Activated T-cell treated with anti-CD3 and anti-CD28 coated beads, Interleukin-2, amount 50 U/mL, for 1 hour (primary cell): ENCODE measurements at regions not wholly inside any gene's neighbourhood (a gene's known extent, or its start where the extent isn't known, plus 50 kb on each side); places are given as distances from the start of the nearest gene placed in this dataset.

Experiments
- DNase-seq: peaks from one replicate; pipeline ENCODE4 v3.0.0-alpha.2; 2020

GRCh38 chr2:104465981-104466380 lies 387.9 kb upstream of the POU3F3 start:
- DNase-seq: no peak

- no peak for DNase-seq
These were observed 385.1 kb upstream of the POU3F3 start for GRCh38 chr2:104468846-104469245.

GRCh38 chr2:104472076-104472475 lies 381.8 kb upstream of the POU3F3 start:
- no peak for DNase-seq

- DNase-seq: no peak
These were observed 380.4 kb upstream of the POU3F3 start for GRCh38 chr2:104473546-104473945.

- DNase-seq: no peak
These were observed 379.2 kb upstream of the POU3F3 start for GRCh38 chr2:104474716-104475115.

GRCh38 chr2:104476075-104476474 lies 377.8 kb upstream of the POU3F3 start:
- DNase-seq: no peak

GRCh38 chr2:104476563-104476988 lies 377.3 kb upstream of the POU3F3 start:
- DNase-seq: no peak

GRCh38 chr2:104481341-104481740 lies 372.6 kb upstream of the POU3F3 start:
- no peak for DNase-seq

- DNase-seq: no peak
These were observed 366.5 kb upstream of the POU3F3 start for GRCh38 chr2:104487366-104487765.

- no peak for DNase-seq
These were observed 360.2 kb upstream of the POU3F3 start for GRCh38 chr2:104493698-104494097.

GRCh38 chr2:104501342-104501741 lies 352.6 kb upstream of the POU3F3 start:
- no peak for DNase-seq

GRCh38 chr2:104501929-104502328 lies 352.0 kb upstream of the POU3F3 start:
- no peak for DNase-seq

GRCh38 chr2:104502901-104503300 lies 351.0 kb upstream of the POU3F3 start:
- no peak for DNase-seq

- DNase-seq: no peak
These were observed 349.4 kb upstream of the POU3F3 start for GRCh38 chr2:104504331-104505073.

- no peak for DNase-seq
These were observed 335.7 kb upstream of the POU3F3 start for GRCh38 chr2:104518256-104518655.

- DNase-seq: no peak
These were observed 332.7 kb upstream of the POU3F3 start for GRCh38 chr2:104521247-104521646.

- DNase-seq: no peak
These were observed 330.0 kb upstream of the POU3F3 start for GRCh38 chr2:104523921-104524320.

GRCh38 chr2:104528101-104528500 lies 325.8 kb upstream of the POU3F3 start:
- no peak for DNase-seq

- DNase-seq: no peak
These were observed 322.8 kb upstream of the POU3F3 start for GRCh38 chr2:104531122-104531521.

GRCh38 chr2:104537116-104537515 lies 316.8 kb upstream of the POU3F3 start:
- DNase-seq: no peak

- DNase-seq: no peak
These were observed 315.8 kb upstream of the POU3F3 start for GRCh38 chr2:104538077-104538476.

- DNase-seq: no peak
These were observed 314.3 kb upstream of the POU3F3 start for GRCh38 chr2:104539649-104540048.

GRCh38 chr2:104545055-104545454 lies 308.9 kb upstream of the POU3F3 start:
- no peak for DNase-seq

GRCh38 chr2:104546537-104546936 lies 307.4 kb upstream of the POU3F3 start:
- no peak for DNase-seq

- DNase-seq: no peak
These were observed 306.7 kb upstream of the POU3F3 start for GRCh38 chr2:104547221-104547620.
